ENCODE measurements at regions not wholly inside any gene's neighbourhood (a gene's known extent, or its start where the extent isn't known, plus 50 kb on each side); places are given as distances from the start of the nearest gene placed in this dataset.

GRCh38 chr12:23342407-23342806 is 607.1 kb downstream of the SOX5 start:
- no peak for TF ChIP-seq CTCF (conservative IDR thresholded peaks at IDR 0.05; ENCODE audit: low read length)
- no peak for TF ChIP-seq EZH2phosphoT487 (IDR thresholded peaks at IDR 0.05; ENCODE audit: borderline replicate concordance)

Data from Loucy (cell line).